ENCODE measurements at regions not wholly inside any gene's neighbourhood (a gene's known extent, or its start where the extent isn't known, plus 50 kb on each side); places are given as distances from the start of the nearest gene placed in this dataset.

DNA sequence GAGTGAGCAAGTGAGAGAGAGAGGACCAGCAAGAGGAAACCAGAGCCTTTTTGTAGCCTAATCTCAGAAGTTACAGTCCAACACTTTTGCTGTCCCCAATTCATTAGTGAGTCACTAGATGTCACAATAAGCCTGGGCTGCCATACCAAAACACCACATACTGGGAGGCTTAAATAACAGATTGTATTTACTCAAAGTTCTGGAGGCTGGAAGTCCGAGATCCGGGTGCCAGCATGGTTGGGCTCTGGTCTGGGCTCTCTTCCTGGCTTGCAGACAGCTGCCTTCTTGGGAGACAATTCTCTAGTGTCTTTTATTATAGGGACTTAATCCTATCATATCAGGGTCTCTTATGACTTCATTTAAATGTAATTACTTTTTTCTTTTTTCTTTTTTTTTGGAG is 50.7 kb upstream of the FERMT1 start:
- Mint-ChIP-seq H3K4me3 (ENCODE audit: unreplicated experiment) (no peak overlapping the region), H3K9me3 (ENCODE audit: unreplicated experiment) (peaks cover 1% of the 10 kb centered on the region), H3K27me3 (ENCODE audit: unreplicated experiment) (no peaks in the 10 kb centered on the region), H3K27ac (ENCODE audit: unreplicated experiment) (no peak overlapping the region), H3K36me3 (ENCODE audit: unreplicated experiment) (peaks cover 3% of the 10 kb centered on the region), H3K4me1 (ENCODE audit: low read depth, unreplicated experiment) (no peaks in the 10 kb centered on the region)
- TF ChIP-seq, protein P1, sequence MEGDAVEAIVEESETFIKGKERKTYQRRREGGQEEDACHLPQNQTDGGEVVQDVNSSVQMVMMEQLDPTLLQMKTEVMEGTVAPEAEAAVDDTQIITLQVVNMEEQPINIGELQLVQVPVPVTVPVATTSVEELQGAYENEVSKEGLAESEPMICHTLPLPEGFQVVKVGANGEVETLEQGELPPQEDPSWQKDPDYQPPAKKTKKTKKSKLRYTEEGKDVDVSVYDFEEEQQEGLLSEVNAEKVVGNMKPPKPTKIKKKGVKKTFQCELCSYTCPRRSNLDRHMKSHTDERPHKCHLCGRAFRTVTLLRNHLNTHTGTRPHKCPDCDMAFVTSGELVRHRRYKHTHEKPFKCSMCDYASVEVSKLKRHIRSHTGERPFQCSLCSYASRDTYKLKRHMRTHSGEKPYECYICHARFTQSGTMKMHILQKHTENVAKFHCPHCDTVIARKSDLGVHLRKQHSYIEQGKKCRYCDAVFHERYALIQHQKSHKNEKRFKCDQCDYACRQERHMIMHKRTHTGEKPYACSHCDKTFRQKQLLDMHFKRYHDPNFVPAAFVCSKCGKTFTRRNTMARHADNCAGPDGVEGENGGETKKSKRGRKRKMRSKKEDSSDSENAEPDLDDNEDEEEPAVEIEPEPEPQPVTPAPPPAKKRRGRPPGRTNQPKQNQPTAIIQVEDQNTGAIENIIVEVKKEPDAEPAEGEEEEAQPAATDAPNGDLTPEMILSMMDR (IDR thresholded peaks at IDR 0.05; ENCODE audit: partially characterized antibody, unreplicated experiment) = no peak
- DNase-seq = no peak

Data from glutamatergic neuron (in vitro differentiated cells).